Astrocyte (in vitro differentiated cells and primary cell): ENCODE measurements at regions not wholly inside any gene's neighbourhood (a gene's known extent, or its start where the extent isn't known, plus 50 kb on each side); places are given as distances from the start of the nearest gene placed in this dataset.

ENCODE experiments used
- DNase-seq: peaks from one replicate; pipeline ENCODE4 v3.0.0-alpha.2; 2010; ENCODE audit warnings: low read depth
- FAIRE-seq: peaks from 2 replicates; lab custom pipeline; 2011; peaks lifted over from hg19 to GRCh38; lab: Jason Lieb, UNC
- H2AFZ ChIP-seq: 2 replicates; pipeline ENCODE4 v1.6.0; 2012; ENCODE audit warnings: low read depth, low read length, inconsistent platforms
- H3K27ac ChIP-seq: 2 replicates; pipeline ENCODE4 v1.5.1; 2011; ENCODE audit warnings: low read depth, low read length, inconsistent platforms
- H3K27me3 ChIP-seq: 2 replicates; pipeline ENCODE4 v1.6.0; 2011; ENCODE audit warnings: low read length, inconsistent platforms; ENCODE audit not compliant: insufficient read depth
- H3K36me3 ChIP-seq: 2 replicates; pipeline ENCODE4 v1.5.1; 2011; ENCODE audit warnings: low read length, inconsistent platforms; ENCODE audit not compliant: insufficient read depth
- H3K4me1 ChIP-seq: 2 replicates; pipeline ENCODE4 v1.5.1; 2011; ENCODE audit warnings: low read length, inconsistent platforms; ENCODE audit not compliant: insufficient read depth
- H3K4me2 ChIP-seq: 2 replicates; pipeline ENCODE4 v1.6.0; 2012; ENCODE audit warnings: low read length, inconsistent platforms
- H3K4me3 ChIP-seq: 2 replicates; pipeline ENCODE4 v1.5.1; 2011; ENCODE audit warnings: low read depth, mild to moderate bottlenecking, low read length, inconsistent platforms; ENCODE audit not compliant: insufficient read depth
- H3K79me2 ChIP-seq: 2 replicates; pipeline ENCODE4 v1.6.0; 2012; ENCODE audit warnings: mild to moderate bottlenecking, low read length, inconsistent platforms; ENCODE audit not compliant: insufficient read depth
- H3K9ac ChIP-seq: 2 replicates; pipeline ENCODE4 v1.6.0; 2012; ENCODE audit warnings: mild to moderate bottlenecking, low read length, inconsistent platforms
- H3K9me3 ChIP-seq: 2 replicates; pipeline ENCODE4 v1.5.1; 2012; ENCODE audit warnings: low read depth, mild to moderate bottlenecking, low read length, inconsistent platforms; ENCODE audit not compliant: insufficient read depth
- H4K20me1 ChIP-seq: 2 replicates; pipeline ENCODE4 v1.6.0; 2012; ENCODE audit warnings: low read length, inconsistent platforms; ENCODE audit not compliant: insufficient read depth
- H3K27ac Mint-ChIP-seq: one replicate; pipeline ENCODE4 v1.8.0; 2021; ENCODE audit warnings: mild to moderate bottlenecking, mixed read lengths; ENCODE audit not compliant: unreplicated experiment
- H3K27me3 Mint-ChIP-seq: one replicate; pipeline ENCODE4 v1.8.0; 2021; ENCODE audit warnings: low read depth, mixed read lengths; ENCODE audit not compliant: unreplicated experiment
- H3K36me3 Mint-ChIP-seq: one replicate; pipeline ENCODE4 v1.8.0; 2021; ENCODE audit warnings: low read depth, mixed read lengths; ENCODE audit not compliant: unreplicated experiment
- H3K4me1 Mint-ChIP-seq: one replicate; pipeline ENCODE4 v1.8.0; 2021; ENCODE audit warnings: low read depth, mixed read lengths; ENCODE audit not compliant: unreplicated experiment
- H3K4me3 Mint-ChIP-seq: one replicate; pipeline ENCODE4 v1.8.0; 2021; ENCODE audit warnings: mild to moderate bottlenecking, moderate library complexity, mixed read lengths; ENCODE audit not compliant: unreplicated experiment
- H3K9me3 Mint-ChIP-seq: one replicate; pipeline ENCODE4 v1.8.0; 2021; ENCODE audit warnings: mild to moderate bottlenecking, mixed read lengths; ENCODE audit not compliant: unreplicated experiment
- CTCF ChIP-seq: IDR thresholded peaks from 2 replicates; pipeline ENCODE4 v1.5.1; 2011; ENCODE audit warnings: low read depth, mild to moderate bottlenecking, inconsistent platforms, low read length, moderate library complexity; ENCODE audit not compliant: insufficient read depth
- EZH2 ChIP-seq: IDR thresholded peaks from 2 replicates; pipeline ENCODE4 v1.6.1; 2012; ENCODE audit warnings: mild to moderate bottlenecking, low read length, inconsistent platforms; ENCODE audit not compliant: insufficient read depth

DNA sequence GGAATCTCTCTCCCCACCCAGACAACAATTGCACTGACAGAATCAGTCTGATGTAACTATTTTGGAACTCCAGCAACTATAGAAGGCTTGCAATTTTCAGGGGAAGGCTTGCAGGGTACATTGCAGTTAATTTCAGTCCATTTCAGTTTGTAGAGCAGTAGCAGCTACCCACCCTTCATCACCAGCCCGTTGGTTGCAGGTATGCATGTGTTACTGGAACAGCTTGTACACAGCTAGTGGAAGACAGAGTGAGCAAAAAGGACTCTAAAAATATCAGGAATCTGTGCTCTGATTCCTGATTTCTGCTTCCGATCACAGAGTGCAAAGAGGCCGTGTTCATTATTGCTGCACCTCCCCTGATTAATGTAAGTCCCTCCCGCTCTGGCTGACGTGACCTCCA is 449.0 kb downstream of the NPHP4 start:
- H3K27me3 ChIP-seq: no peaks in the 10 kb centered on the region
- DNase-seq (no peak), FAIRE-seq (no peak)
- Mint-ChIP-seq H3K27ac (no peak overlapping the region), H3K36me3 (no peaks in the 10 kb centered on the region), H3K9me3 (no peaks in the 10 kb centered on the region), H3K4me3 (no peak overlapping the region), H3K4me1 (no peaks in the 10 kb centered on the region), H3K27me3 (peaks cover 6% of the 10 kb centered on the region)
- H4K20me1 ChIP-seq: no peaks in the 10 kb centered on the region
- no peak for TF ChIP-seq EZH2
- TF ChIP-seq CTCF: no peak
- H3K79me2 ChIP-seq: no peaks in the 10 kb centered on the region
- no peak overlapping the region for H3K9ac ChIP-seq
- no peak overlapping the region for H3K4me3 ChIP-seq
- no peaks in the 10 kb centered on the region for H3K4me1 ChIP-seq
- H3K36me3 ChIP-seq: no peaks in the 10 kb centered on the region
- H3K9me3 ChIP-seq: no peaks in the 10 kb centered on the region
- H3K4me2 ChIP-seq: no peak overlapping the region
- H2AFZ ChIP-seq: no peak overlapping the region
- H3K27ac ChIP-seq: no peak overlapping the region

GRCh38 chr1:5532811-5533210 is 459.4 kb downstream of the NPHP4 start:
- no peak overlapping the region for H2AFZ ChIP-seq
- peaks cover 4% of the 10 kb centered on the region for H3K9me3 ChIP-seq
- DNase-seq: no peak
- no peak overlapping the region for H3K27ac ChIP-seq
- no peak overlapping the region for H3K27ac Mint-ChIP-seq
- no peaks in the 10 kb centered on the region for H3K27me3 ChIP-seq
- H3K36me3 ChIP-seq: no peaks in the 10 kb centered on the region
- no peak overlapping the region for H3K4me3 ChIP-seq
- H3K9ac ChIP-seq: no peak overlapping the region
- no peak overlapping the region for H3K4me3 Mint-ChIP-seq
- H3K79me2 ChIP-seq: no peaks in the 10 kb centered on the region
- no peak for TF ChIP-seq CTCF
- TF ChIP-seq EZH2: no peak
- no peak for FAIRE-seq
- H3K4me1 Mint-ChIP-seq: no peaks in the 10 kb centered on the region
- H3K27me3 Mint-ChIP-seq: peaks cover 44% of the 10 kb centered on the region
- H3K9me3 Mint-ChIP-seq: peaks cover 5% of the 10 kb centered on the region
- H3K4me2 ChIP-seq: no peak overlapping the region
- no peaks in the 10 kb centered on the region for H3K36me3 Mint-ChIP-seq
- H4K20me1 ChIP-seq: no peaks in the 10 kb centered on the region
- H3K4me1 ChIP-seq: no peaks in the 10 kb centered on the region

DNA sequence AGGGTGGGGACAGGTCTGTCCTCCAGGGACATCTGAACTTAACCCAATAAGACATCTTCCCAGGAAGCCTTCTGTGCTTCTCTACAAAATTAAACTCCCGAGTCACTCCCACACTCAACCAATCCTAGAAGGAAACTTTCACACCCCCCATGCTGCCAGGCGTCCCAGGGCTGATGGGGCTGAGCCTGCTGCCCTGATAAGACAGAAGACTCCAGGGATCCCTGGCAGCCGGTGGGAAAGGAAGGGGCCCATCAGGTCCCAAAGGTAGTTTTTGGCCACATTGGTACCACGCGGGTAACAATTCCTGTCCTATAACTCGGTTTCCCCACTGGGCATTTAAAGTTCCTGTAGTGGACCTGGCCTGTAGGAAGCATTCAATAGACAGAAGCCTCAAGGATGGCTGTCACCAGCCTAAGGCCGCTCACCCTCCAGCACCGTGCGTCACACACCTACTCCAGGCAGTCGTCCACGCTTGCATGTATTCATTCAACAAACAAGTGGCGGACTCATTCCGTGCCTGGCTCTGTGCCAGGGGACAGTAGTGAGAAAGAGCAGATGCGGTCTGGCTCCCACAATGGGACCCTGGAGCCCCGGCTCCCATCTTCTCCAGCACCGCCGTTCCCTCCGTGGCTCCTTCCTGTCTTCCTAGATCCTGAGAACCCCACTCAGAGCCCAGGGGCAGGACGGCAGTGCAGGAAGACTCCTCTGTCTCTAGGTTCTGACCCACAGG is 465.2 kb downstream of the NPHP4 start:
- H3K27ac ChIP-seq: no peak overlapping the region
- no peaks in the 10 kb centered on the region for H3K36me3 Mint-ChIP-seq
- H3K9ac ChIP-seq: no peak overlapping the region
- H3K4me1 Mint-ChIP-seq: no peaks in the 10 kb centered on the region
- no peak for FAIRE-seq
- no peak overlapping the region for H3K4me3 Mint-ChIP-seq
- no peaks in the 10 kb centered on the region for H3K4me1 ChIP-seq
- no peak overlapping the region for H3K4me3 ChIP-seq
- peaks cover 2% of the 10 kb centered on the region for H3K9me3 Mint-ChIP-seq
- no peaks in the 10 kb centered on the region for H3K36me3 ChIP-seq
- no peaks in the 10 kb centered on the region for H3K79me2 ChIP-seq
- no peak overlapping the region for H3K4me2 ChIP-seq
- no peaks in the 10 kb centered on the region for H3K27me3 ChIP-seq
- DNase-seq: no peak
- H2AFZ ChIP-seq: no peak overlapping the region
- peaks cover 10% of the 10 kb centered on the region for H3K27me3 Mint-ChIP-seq
- no peaks in the 10 kb centered on the region for H4K20me1 ChIP-seq
- TF ChIP-seq EZH2 (no peak), CTCF (no peak)
- peaks cover 8% of the 10 kb centered on the region for H3K9me3 ChIP-seq
- no peak overlapping the region for H3K27ac Mint-ChIP-seq
